ENCODE measurements at regions not wholly inside any gene's neighbourhood (a gene's known extent, or its start where the extent isn't known, plus 50 kb on each side); places are given as distances from the start of the nearest gene placed in this dataset.

DNA sequence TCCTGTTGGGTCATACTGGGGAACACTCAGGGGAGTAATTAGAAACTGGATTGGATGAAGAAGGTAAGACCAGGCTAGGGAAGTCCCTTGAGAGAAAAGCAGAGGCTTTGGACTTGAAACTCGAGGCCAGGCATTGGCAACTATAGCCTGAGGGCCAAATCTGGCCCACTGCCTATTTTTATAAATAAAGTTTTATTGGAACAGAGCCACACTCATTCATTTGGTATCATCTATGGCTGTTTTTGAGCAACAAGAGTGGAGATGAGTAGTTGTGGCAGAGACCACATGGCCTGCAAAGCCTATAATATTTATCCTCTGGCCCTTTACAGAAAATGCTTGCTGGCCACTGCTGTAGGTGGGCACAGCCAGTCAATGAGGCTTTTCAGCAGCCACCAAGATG is 301.4 kb downstream of the UACA start:
- Histone ChIP-seq H3K9ac (ENCODE audit: low read length) (no peak overlapping the region), H3K4me2 (ENCODE audit: low read length) (no peak overlapping the region), H2AFZ (ENCODE audit: low read depth, low read length) (no peak overlapping the region), H3K9me3 (ENCODE audit: low read length) (no peaks in the 10 kb centered on the region), H4K20me1 (ENCODE audit: insufficient read depth) (no peaks in the 10 kb centered on the region), H3K79me2 (replicated peaks; ENCODE audit: insufficient read depth, low read length) (no peaks in the 10 kb centered on the region), H3K9me2 (ENCODE audit: insufficient read depth, low read length) (no peaks in the 10 kb centered on the region), H3K27ac (ENCODE audit: low read length) (no peak overlapping the region), H3K4me3 (ENCODE audit: low read length) (no peak overlapping the region), H3K36me3 (ENCODE audit: insufficient read depth, low read length) (no peaks in the 10 kb centered on the region), H3F3A (ENCODE audit: insufficient read depth, low read length, poor library complexity, severe bottlenecking) (no peaks in the 10 kb centered on the region), H3K27me3 (ENCODE audit: insufficient read depth, low read depth, low read length) (no peaks in the 10 kb centered on the region)
- TF ChIP-seq EP300 (conservative IDR thresholded peaks at IDR 0.05; ENCODE audit: poor library complexity, severe bottlenecking) (no peak), EZH2 (IDR thresholded peaks at IDR 0.05; ENCODE audit: borderline replicate concordance, insufficient read depth, low read length, poor library complexity, severe bottlenecking) (no peak), MXI1 (conservative IDR thresholded peaks at IDR 0.05; ENCODE audit: poor library complexity, severe bottlenecking) (no peak), POLR2AphosphoS5 (IDR thresholded peaks at IDR 0.05) (no peak), RAD21 (conservative IDR thresholded peaks at IDR 0.05) (no peak), SMC3 (conservative IDR thresholded peaks at IDR 0.05; ENCODE audit: poor library complexity) (no peak), TAF1 (IDR thresholded peaks at IDR 0.05; ENCODE audit: low read depth) (no peak)
- TF ChIP-seq, protein P1, sequence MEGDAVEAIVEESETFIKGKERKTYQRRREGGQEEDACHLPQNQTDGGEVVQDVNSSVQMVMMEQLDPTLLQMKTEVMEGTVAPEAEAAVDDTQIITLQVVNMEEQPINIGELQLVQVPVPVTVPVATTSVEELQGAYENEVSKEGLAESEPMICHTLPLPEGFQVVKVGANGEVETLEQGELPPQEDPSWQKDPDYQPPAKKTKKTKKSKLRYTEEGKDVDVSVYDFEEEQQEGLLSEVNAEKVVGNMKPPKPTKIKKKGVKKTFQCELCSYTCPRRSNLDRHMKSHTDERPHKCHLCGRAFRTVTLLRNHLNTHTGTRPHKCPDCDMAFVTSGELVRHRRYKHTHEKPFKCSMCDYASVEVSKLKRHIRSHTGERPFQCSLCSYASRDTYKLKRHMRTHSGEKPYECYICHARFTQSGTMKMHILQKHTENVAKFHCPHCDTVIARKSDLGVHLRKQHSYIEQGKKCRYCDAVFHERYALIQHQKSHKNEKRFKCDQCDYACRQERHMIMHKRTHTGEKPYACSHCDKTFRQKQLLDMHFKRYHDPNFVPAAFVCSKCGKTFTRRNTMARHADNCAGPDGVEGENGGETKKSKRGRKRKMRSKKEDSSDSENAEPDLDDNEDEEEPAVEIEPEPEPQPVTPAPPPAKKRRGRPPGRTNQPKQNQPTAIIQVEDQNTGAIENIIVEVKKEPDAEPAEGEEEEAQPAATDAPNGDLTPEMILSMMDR (IDR thresholded peaks at IDR 0.05; ENCODE audit: poor library complexity, severe bottlenecking): no peak
- TF ChIP-seq, protein P2, sequence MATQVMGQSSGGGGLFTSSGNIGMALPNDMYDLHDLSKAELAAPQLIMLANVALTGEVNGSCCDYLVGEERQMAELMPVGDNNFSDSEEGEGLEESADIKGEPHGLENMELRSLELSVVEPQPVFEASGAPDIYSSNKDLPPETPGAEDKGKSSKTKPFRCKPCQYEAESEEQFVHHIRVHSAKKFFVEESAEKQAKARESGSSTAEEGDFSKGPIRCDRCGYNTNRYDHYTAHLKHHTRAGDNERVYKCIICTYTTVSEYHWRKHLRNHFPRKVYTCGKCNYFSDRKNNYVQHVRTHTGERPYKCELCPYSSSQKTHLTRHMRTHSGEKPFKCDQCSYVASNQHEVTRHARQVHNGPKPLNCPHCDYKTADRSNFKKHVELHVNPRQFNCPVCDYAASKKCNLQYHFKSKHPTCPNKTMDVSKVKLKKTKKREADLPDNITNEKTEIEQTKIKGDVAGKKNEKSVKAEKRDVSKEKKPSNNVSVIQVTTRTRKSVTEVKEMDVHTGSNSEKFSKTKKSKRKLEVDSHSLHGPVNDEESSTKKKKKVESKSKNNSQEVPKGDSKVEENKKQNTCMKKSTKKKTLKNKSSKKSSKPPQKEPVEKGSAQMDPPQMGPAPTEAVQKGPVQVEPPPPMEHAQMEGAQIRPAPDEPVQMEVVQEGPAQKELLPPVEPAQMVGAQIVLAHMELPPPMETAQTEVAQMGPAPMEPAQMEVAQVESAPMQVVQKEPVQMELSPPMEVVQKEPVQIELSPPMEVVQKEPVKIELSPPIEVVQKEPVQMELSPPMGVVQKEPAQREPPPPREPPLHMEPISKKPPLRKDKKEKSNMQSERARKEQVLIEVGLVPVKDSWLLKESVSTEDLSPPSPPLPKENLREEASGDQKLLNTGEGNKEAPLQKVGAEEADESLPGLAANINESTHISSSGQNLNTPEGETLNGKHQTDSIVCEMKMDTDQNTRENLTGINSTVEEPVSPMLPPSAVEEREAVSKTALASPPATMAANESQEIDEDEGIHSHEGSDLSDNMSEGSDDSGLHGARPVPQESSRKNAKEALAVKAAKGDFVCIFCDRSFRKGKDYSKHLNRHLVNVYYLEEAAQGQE (IDR thresholded peaks at IDR 0.05; ENCODE audit: borderline replicate concordance): no peak

DNA sequence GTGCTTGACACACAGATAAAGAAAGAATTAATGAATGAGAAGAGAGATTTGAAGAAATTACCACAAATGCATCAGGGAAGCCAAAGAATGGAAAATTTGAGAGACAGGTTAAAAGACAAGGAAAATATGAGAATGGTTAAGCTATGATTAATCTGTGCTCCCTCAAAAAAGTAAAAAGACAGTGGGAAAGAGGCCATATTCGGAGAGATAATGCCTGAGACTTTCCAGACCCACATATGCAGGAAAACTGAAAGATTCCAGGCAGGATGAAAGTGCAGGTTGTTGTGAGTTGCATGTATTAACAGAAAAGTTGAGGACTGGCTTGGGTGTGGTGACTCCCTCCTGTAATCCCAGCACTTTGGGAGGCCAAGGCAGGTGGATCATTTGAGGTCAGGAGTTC is 302.3 kb downstream of the UACA start:
- Histone ChIP-seq H3K9me2 (ENCODE audit: insufficient read depth, low read length) (no peaks in the 10 kb centered on the region), H3K36me3 (ENCODE audit: insufficient read depth, low read length) (no peaks in the 10 kb centered on the region), H3K27ac (ENCODE audit: low read length) (no peak overlapping the region), H4K20me1 (ENCODE audit: insufficient read depth) (no peaks in the 10 kb centered on the region), H3K9ac (ENCODE audit: low read length) (no peak overlapping the region), H3F3A (ENCODE audit: insufficient read depth, low read length, poor library complexity, severe bottlenecking) (no peaks in the 10 kb centered on the region), H3K79me2 (replicated peaks; ENCODE audit: insufficient read depth, low read length) (no peaks in the 10 kb centered on the region), H3K9me3 (ENCODE audit: low read length) (no peaks in the 10 kb centered on the region), H3K4me2 (ENCODE audit: low read length) (no peak overlapping the region), H3K4me3 (ENCODE audit: low read length) (no peak overlapping the region), H2AFZ (ENCODE audit: low read depth, low read length) (no peak overlapping the region), H3K27me3 (ENCODE audit: insufficient read depth, low read depth, low read length) (no peaks in the 10 kb centered on the region)
- TF ChIP-seq EZH2 (IDR thresholded peaks at IDR 0.05; ENCODE audit: borderline replicate concordance, insufficient read depth, low read length, poor library complexity, severe bottlenecking) (no peak), RAD21 (conservative IDR thresholded peaks at IDR 0.05) (no peak)

DNA sequence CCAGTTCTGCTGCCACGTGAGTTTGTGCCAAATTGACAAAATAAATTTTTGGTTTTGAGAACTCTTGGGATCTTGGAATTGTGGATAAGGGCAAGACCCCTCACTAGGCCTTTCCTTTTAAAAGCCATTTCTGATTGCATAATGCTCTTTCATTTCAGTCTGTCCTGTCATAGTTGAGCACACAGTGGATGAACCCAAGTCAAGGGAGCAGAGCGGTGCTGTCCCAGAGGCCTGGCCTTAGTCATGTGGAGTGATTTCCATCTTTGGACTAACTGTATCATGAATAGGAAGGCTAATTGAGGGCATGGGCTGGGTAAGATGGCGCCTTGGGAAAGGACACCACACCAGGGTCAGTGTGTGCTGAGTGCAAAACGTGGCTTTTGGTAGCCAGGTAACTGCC is 304.0 kb downstream of the UACA start:
- no peaks in the 10 kb centered on the region for H3K36me3 ChIP-seq (ENCODE audit: insufficient read depth, low read length)
- no peak for TF ChIP-seq TAF1 (IDR thresholded peaks at IDR 0.05; ENCODE audit: low read depth)
- no peak for TF ChIP-seq SMC3 (conservative IDR thresholded peaks at IDR 0.05; ENCODE audit: poor library complexity)
- H3K4me2 ChIP-seq (ENCODE audit: low read length): no peak overlapping the region
- no peaks in the 10 kb centered on the region for H3K9me3 ChIP-seq (ENCODE audit: low read length)
- no peak overlapping the region for H2AFZ ChIP-seq (ENCODE audit: low read depth, low read length)
- no peak overlapping the region for H3K9ac ChIP-seq (ENCODE audit: low read length)
- H3K27me3 ChIP-seq (ENCODE audit: insufficient read depth, low read depth, low read length): no peaks in the 10 kb centered on the region
- H3K27ac ChIP-seq (ENCODE audit: low read length): no peak overlapping the region
- no peaks in the 10 kb centered on the region for H3F3A ChIP-seq (ENCODE audit: insufficient read depth, low read length, poor library complexity, severe bottlenecking)
- H4K20me1 ChIP-seq (ENCODE audit: insufficient read depth): no peaks in the 10 kb centered on the region
- no peaks in the 10 kb centered on the region for H3K79me2 ChIP-seq (replicated peaks; ENCODE audit: insufficient read depth, low read length)
- no peaks in the 10 kb centered on the region for H3K9me2 ChIP-seq (ENCODE audit: insufficient read depth, low read length)
- H3K4me3 ChIP-seq (ENCODE audit: low read length): no peak overlapping the region

Data from neural cell (in vitro differentiated cells).